Progenitor cell of endocrine pancreas (in vitro differentiated cells): ENCODE measurements at regions not wholly inside any gene's neighbourhood (a gene's known extent, or its start where the extent isn't known, plus 50 kb on each side); places are given as distances from the start of the nearest gene placed in this dataset.

Experiments used
- DNase-seq: peaks from one replicate; pipeline ENCODE4 v3.0.0; 2021; ENCODE audit warnings: low spot score; ENCODE audit not compliant: unreplicated experiment
- H3K27ac Mint-ChIP-seq: 2 replicates; pipeline ENCODE4 v1.8.0; 2021; ENCODE audit warnings: mild to moderate bottlenecking, moderate library complexity, mixed read lengths
- H3K27me3 Mint-ChIP-seq: 2 replicates; pipeline ENCODE4 v1.8.0; 2021; ENCODE audit warnings: mixed read lengths
- H3K36me3 Mint-ChIP-seq: 2 replicates; pipeline ENCODE4 v1.8.0; 2022; ENCODE audit warnings: mixed read lengths; ENCODE audit not compliant: insufficient read depth
- H3K4me1 Mint-ChIP-seq: 2 replicates; pipeline ENCODE4 v1.8.0; 2021; ENCODE audit warnings: low read depth, mixed read lengths
- H3K4me3 Mint-ChIP-seq: 2 replicates; pipeline ENCODE4 v1.8.0; 2021; ENCODE audit warnings: low read depth, mild to moderate bottlenecking, moderate library complexity, mixed read lengths
- H3K9me3 Mint-ChIP-seq: 2 replicates; pipeline ENCODE4 v1.8.0; 2021; ENCODE audit warnings: low read depth, mixed read lengths
- TF ChIP-seq, protein P1 (sequence below): fragments of 200-600 bp; sonication (generic); IDR thresholded peaks from one replicate; pipeline ENCODE4 v1.5.0; 2021; ENCODE audit warnings: antibody characterized with exemption, mild to moderate bottlenecking; ENCODE audit not compliant: unreplicated experiment

- Mint-ChIP-seq H3K27ac (no peak overlapping the region), H3K4me3 (no peak overlapping the region), H3K9me3 (peaks cover 9% of the 10 kb centered on the region)
Observed at GRCh38 chr14:80393766-80394165, 182.5 kb upstream of the DIO2 start.

GRCh38 chr14:80390906-80391305 lies 179.6 kb upstream of the DIO2 start:
- TF ChIP-seq, protein P1, sequence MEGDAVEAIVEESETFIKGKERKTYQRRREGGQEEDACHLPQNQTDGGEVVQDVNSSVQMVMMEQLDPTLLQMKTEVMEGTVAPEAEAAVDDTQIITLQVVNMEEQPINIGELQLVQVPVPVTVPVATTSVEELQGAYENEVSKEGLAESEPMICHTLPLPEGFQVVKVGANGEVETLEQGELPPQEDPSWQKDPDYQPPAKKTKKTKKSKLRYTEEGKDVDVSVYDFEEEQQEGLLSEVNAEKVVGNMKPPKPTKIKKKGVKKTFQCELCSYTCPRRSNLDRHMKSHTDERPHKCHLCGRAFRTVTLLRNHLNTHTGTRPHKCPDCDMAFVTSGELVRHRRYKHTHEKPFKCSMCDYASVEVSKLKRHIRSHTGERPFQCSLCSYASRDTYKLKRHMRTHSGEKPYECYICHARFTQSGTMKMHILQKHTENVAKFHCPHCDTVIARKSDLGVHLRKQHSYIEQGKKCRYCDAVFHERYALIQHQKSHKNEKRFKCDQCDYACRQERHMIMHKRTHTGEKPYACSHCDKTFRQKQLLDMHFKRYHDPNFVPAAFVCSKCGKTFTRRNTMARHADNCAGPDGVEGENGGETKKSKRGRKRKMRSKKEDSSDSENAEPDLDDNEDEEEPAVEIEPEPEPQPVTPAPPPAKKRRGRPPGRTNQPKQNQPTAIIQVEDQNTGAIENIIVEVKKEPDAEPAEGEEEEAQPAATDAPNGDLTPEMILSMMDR: no peak
- Mint-ChIP-seq H3K9me3 (no peaks in the 10 kb centered on the region), H3K27ac (no peak overlapping the region), H3K4me1 (no peaks in the 10 kb centered on the region), H3K4me3 (no peak overlapping the region), H3K36me3 (no peaks in the 10 kb centered on the region), H3K27me3 (peaks cover 6% of the 10 kb centered on the region)
- DNase-seq: no peak

More at GRCh38 chr14:80393766-80394165, 182.5 kb upstream of the DIO2 start:
- DNase-seq: no peak
- Mint-ChIP-seq H3K36me3 (no peaks in the 10 kb centered on the region), H3K4me1 (no peaks in the 10 kb centered on the region), H3K27me3 (peaks cover 3% of the 10 kb centered on the region)
- TF ChIP-seq, protein P1: no peak

- Mint-ChIP-seq H3K4me3 (no peak overlapping the region), H3K36me3 (no peaks in the 10 kb centered on the region), H3K9me3 (no peaks in the 10 kb centered on the region), H3K4me1 (peaks cover 1% of the 10 kb centered on the region), H3K27me3 (peaks cover 6% of the 10 kb centered on the region), H3K27ac (no peak overlapping the region)
- no peak for DNase-seq
- TF ChIP-seq, protein P1: no peak
Observed at GRCh38 chr14:80388980-80389711, 177.8 kb upstream of the DIO2 start.

GRCh38 chr14:80387563-80387981 lies 176.3 kb upstream of the DIO2 start:
- Mint-ChIP-seq H3K9me3 (no peaks in the 10 kb centered on the region), H3K4me3 (no peak overlapping the region), H3K27me3 (peaks cover 6% of the 10 kb centered on the region), H3K36me3 (no peaks in the 10 kb centered on the region), H3K27ac (no peak overlapping the region), H3K4me1 (peaks cover 1% of the 10 kb centered on the region)
- TF ChIP-seq, protein P1: no peak
- no peak for DNase-seq

DNA sequence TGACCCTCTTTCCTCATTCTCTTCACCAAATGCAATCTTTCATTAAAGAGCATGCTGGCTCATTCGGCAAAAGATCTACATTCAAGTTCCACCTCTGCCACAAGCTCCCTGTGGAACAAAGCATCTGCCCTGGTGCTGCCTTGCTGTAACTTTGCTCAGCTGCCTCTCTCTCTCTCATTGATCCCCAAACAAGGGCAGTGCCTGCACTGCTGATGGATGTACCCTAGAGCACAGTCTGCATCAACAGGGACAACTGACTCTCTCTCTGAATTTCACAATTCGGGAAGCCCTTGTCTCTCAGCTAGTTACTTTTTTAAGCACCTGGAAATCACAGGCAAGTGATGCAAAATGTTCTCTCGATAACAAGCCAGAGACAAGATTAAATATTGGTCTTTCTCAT lies 174.0 kb upstream of the DIO2 start:
- H3K4me1 Mint-ChIP-seq: peaks cover 1% of the 10 kb centered on the region
- TF ChIP-seq, protein P1: no peak
- H3K27me3 Mint-ChIP-seq: peaks cover 6% of the 10 kb centered on the region
- H3K36me3 Mint-ChIP-seq: no peaks in the 10 kb centered on the region
- no peak overlapping the region for H3K27ac Mint-ChIP-seq
- no peak overlapping the region for H3K4me3 Mint-ChIP-seq
- no peaks in the 10 kb centered on the region for H3K9me3 Mint-ChIP-seq
- DNase-seq: no peak
